ENCODE measurements at regions not wholly inside any gene's neighbourhood (a gene's known extent, or its start where the extent isn't known, plus 50 kb on each side); places are given as distances from the start of the nearest gene placed in this dataset.

GRCh38 chr13:73216381-73216831 is 157.6 kb downstream of the KLF5 start:
- Histone ChIP-seq H3K9me3 (replicated peaks in 1 of 3) (no peaks in the 10 kb centered on the region), H3K27me3 (no peaks in the 10 kb centered on the region), H3K4me3 (no peak overlapping the region), H3K27ac (no peak overlapping the region), H3K4me1 (replicated peaks in 1 of 2) (no peaks in the 10 kb centered on the region), H3K36me3 (replicated peaks in 1 of 2) (no peaks in the 10 kb centered on the region)
- no peak for DNase-seq
- 56 to 65% (median 60%) methylated on average over 5 of the region's 5 CpGs for WGBS, 4 donors
- intact Hi-C loops (cut with DNase I) = no loop called here
- TF ChIP-seq CTCF (IDR thresholded peaks at IDR 0.05) = no peak
- no peak for TF ChIP-seq POLR2A (IDR thresholded peaks at IDR 0.05)

- Histone ChIP-seq H3K27ac (no peak overlapping the region), H3K27me3 (no peaks in the 10 kb centered on the region), H3K9me3 (replicated peaks in 1 of 3) (no peaks in the 10 kb centered on the region), H3K4me1 (replicated peaks in 1 of 2) (no peaks in the 10 kb centered on the region), H3K36me3 (replicated peaks in 1 of 2) (no peaks in the 10 kb centered on the region), H3K4me3 (no peak overlapping the region)
- WGBS, 4 donors = 80 to 89% (median 86%) methylated on average over 6 of the region's 6 CpGs
- intact Hi-C loops (cut with DNase I) = no loop called here
- TF ChIP-seq POLR2A (IDR thresholded peaks at IDR 0.05) = no peak
- TF ChIP-seq CTCF (IDR thresholded peaks at IDR 0.05) = no peak
- no peak for DNase-seq
Observed at GRCh38 chr13:73215823-73216222, 157.0 kb downstream of the KLF5 start.

GRCh38 chr13:73212482-73212881 is 153.7 kb downstream of the KLF5 start:
- WGBS, 4 donors = 72 to 79% (median 76%) methylated on average over 3 of the region's 3 CpGs
- no peak for DNase-seq

GRCh38 chr13:73210218-73210883 is 151.5 kb downstream of the KLF5 start:
- intact Hi-C loops (cut with DNase I) = no loop called here
- TF ChIP-seq POLR2A (IDR thresholded peaks at IDR 0.05) (no peak), CTCF (IDR thresholded peaks at IDR 0.05) (no peak)
- DNase-seq = no peak
- H3K27me3 ChIP-seq = no peaks in the 10 kb centered on the region
- no peaks in the 10 kb centered on the region for H3K9me3 ChIP-seq (replicated peaks in 1 of 3)
- 67 to 72% (median 70%) methylated on average over 6 of the region's 6 CpGs for WGBS, 4 donors
- no peaks in the 10 kb centered on the region for H3K4me1 ChIP-seq (replicated peaks in 1 of 2)
- H3K27ac ChIP-seq = no peak overlapping the region
- no peaks in the 10 kb centered on the region for H3K36me3 ChIP-seq (replicated peaks in 1 of 2)
- H3K4me3 ChIP-seq = no peak overlapping the region

More at GRCh38 chr13:73212482-73212881, 153.7 kb downstream of the KLF5 start:
- TF ChIP-seq POLR2A (IDR thresholded peaks at IDR 0.05) (no peak), CTCF (IDR thresholded peaks at IDR 0.05) (no peak)
- Histone ChIP-seq H3K36me3 (replicated peaks in 1 of 2) (no peaks in the 10 kb centered on the region), H3K4me3 (no peak overlapping the region), H3K27me3 (no peaks in the 10 kb centered on the region), H3K4me1 (replicated peaks in 1 of 2) (no peaks in the 10 kb centered on the region), H3K27ac (no peak overlapping the region), H3K9me3 (replicated peaks in 1 of 3) (no peaks in the 10 kb centered on the region)
- intact Hi-C loops (cut with DNase I) = no loop called here
